ENCODE measurements at regions not wholly inside any gene's neighbourhood (a gene's known extent, or its start where the extent isn't known, plus 50 kb on each side); places are given as distances from the start of the nearest gene placed in this dataset.

GRCh38 chr2:208545403-208546042, 138.9 kb downstream of the PTH2R start:
- no peak for DNase-seq

GRCh38 chr2:208546107-208546506, 139.5 kb downstream of the PTH2R start:
- DNase-seq, result no peak

GRCh38 chr2:208546860-208547650, 140.5 kb downstream of the PTH2R start:
- DNase-seq, result no peak

GRCh38 chr2:208548700-208549099, 142.1 kb downstream of the PTH2R start:
- no peak for DNase-seq

- no peak for DNase-seq
Measured at GRCh38 chr2:208549546-208550158, 143.1 kb downstream of the PTH2R start.

GRCh38 chr2:208552943-208553342, 146.4 kb downstream of the PTH2R start:
- no peak for DNase-seq

- no peak for DNase-seq
Measured at GRCh38 chr2:208556983-208557484, 150.4 kb downstream of the PTH2R start.

- DNase-seq, result no peak
Measured at GRCh38 chr2:208565690-208566416, 159.3 kb downstream of the PTH2R start.

- DNase-seq, result no peak
Measured at GRCh38 chr2:208568203-208568602, 161.6 kb downstream of the PTH2R start.

- DNase-seq, result no peak
Measured at GRCh38 chr2:208570066-208570465, 163.5 kb downstream of the PTH2R start.

- DNase-seq, result no peak
Measured at GRCh38 chr2:208570851-208571763, 164.5 kb downstream of the PTH2R start.

GRCh38 chr2:208571764-208572131, 165.2 kb downstream of the PTH2R start:
- DNase-seq, result no peak

GRCh38 chr2:208573569-208573968, 167.0 kb downstream of the PTH2R start:
- DNase-seq, result no peak

GRCh38 chr2:208579678-208580077, 173.1 kb downstream of the PTH2R start:
- DNase-seq, result no peak

- DNase-seq, result no peak
Measured at GRCh38 chr2:208584378-208584985, 177.9 kb downstream of the PTH2R start.

- no peak for DNase-seq
Measured at GRCh38 chr2:208586516-208586915, 179.9 kb downstream of the PTH2R start.

- DNase-seq, result no peak
Measured at GRCh38 chr2:208594642-208595385, 188.2 kb downstream of the PTH2R start.

GRCh38 chr2:208595386-208596275, 189.0 kb downstream of the PTH2R start:
- DNase-seq, result no peak

GRCh38 chr2:208607694-208608093, 201.1 kb downstream of the PTH2R start:
- DNase-seq, result no peak
